Neural cell (in vitro differentiated cells): ENCODE measurements at regions not wholly inside any gene's neighbourhood (a gene's known extent, or its start where the extent isn't known, plus 50 kb on each side); places are given as distances from the start of the nearest gene placed in this dataset.

Source experiments
- H2AFZ ChIP-seq: fragments of 200-600, 300-800 bp; sonication (generic), shearing (Covaris generic); 2 replicates; pipeline ENCODE4 v1.6.0; 2014; ENCODE audit warnings: low read depth, mild to moderate bottlenecking, antibody characterized with exemption, low read length, moderate library complexity
- H3F3A ChIP-seq: fragments of 200-600 bp; shearing (Covaris generic); 2 replicates; pipeline ENCODE4 v1.6.1; 2016; ENCODE audit warnings: mild to moderate bottlenecking, moderate library complexity, mixed read lengths, antibody characterized with exemption, low read length; ENCODE audit not compliant: insufficient read depth, poor library complexity, severe bottlenecking
- H3K27ac ChIP-seq: fragments of 200-600, 300-800 bp; sonication (generic), shearing (Covaris generic); 2 replicates; pipeline ENCODE4 v1.5.1; 2014; ENCODE audit warnings: mild to moderate bottlenecking, low read length, moderate library complexity
- H3K27me3 ChIP-seq: fragments of 300-800, 200-600 bp; sonication (generic), shearing (Covaris generic); 2 replicates; pipeline ENCODE4 v1.6.0; 2014; ENCODE audit warnings: mild to moderate bottlenecking, low read depth, low read length, moderate library complexity; ENCODE audit not compliant: insufficient read depth
- H3K36me3 ChIP-seq: fragments of 300-800, 200-600 bp; sonication (generic), shearing (Covaris generic); 2 replicates; pipeline ENCODE4 v1.5.1; 2014; ENCODE audit warnings: mild to moderate bottlenecking, antibody characterized with exemption, low read length, moderate library complexity; ENCODE audit not compliant: insufficient read depth
- H3K4me2 ChIP-seq: fragments of 300-800, 200-600 bp; sonication (generic), shearing (Covaris generic); 2 replicates; pipeline ENCODE4 v1.6.0; 2014; ENCODE audit warnings: mild to moderate bottlenecking, low read length
- H3K4me3 ChIP-seq: fragments of 300-800, 200-600 bp; sonication (generic), shearing (Covaris generic); 2 replicates; pipeline ENCODE4 v1.5.1; 2014; ENCODE audit warnings: mild to moderate bottlenecking, low read length, moderate library complexity
- H3K79me2 ChIP-seq: fragments of 200-600 bp; shearing (Covaris generic); replicated peaks from 2 replicates; pipeline ENCODE4 v1.6.0; 2014; ENCODE audit warnings: mild to moderate bottlenecking, low read length, moderate library complexity; ENCODE audit not compliant: insufficient read depth
- H3K9ac ChIP-seq: fragments of 300-800, 200-600 bp; sonication (generic), shearing (Covaris generic); 2 replicates; pipeline ENCODE4 v1.6.1; 2016; ENCODE audit warnings: mild to moderate bottlenecking, low read length, mixed read lengths
- H3K9me2 ChIP-seq: fragments of 200-600 bp; shearing (Covaris generic); 2 replicates; pipeline ENCODE4 v1.6.1; 2016; ENCODE audit warnings: mild to moderate bottlenecking, low read length, mixed read lengths; ENCODE audit not compliant: insufficient read depth
- H3K9me3 ChIP-seq: fragments of 200-600, 300-800 bp; sonication (generic), shearing (Covaris generic); 2 replicates; pipeline ENCODE4 v1.6.1; 2016; ENCODE audit warnings: mild to moderate bottlenecking, mixed run types, low read length, moderate library complexity, mixed read lengths
- H4K20me1 ChIP-seq: fragments of 200-600 bp; shearing (Covaris generic); 2 replicates; pipeline ENCODE4 v1.6.1; 2016; ENCODE audit warnings: mild to moderate bottlenecking, mixed run types; ENCODE audit not compliant: insufficient read depth
- CTCF ChIP-seq: fragments of 450-650 bp; IDR thresholded peaks from 2 replicates; pipeline ENCODE4 v1.5.1; 2014; ENCODE audit warnings: antibody characterized with exemption, mild to moderate bottlenecking, moderate library complexity; ENCODE audit not compliant: poor library complexity, severe bottlenecking
- EP300 ChIP-seq: fragments of 450-650 bp; conservative IDR thresholded peaks from 2 replicates; pipeline ENCODE4 v1.6.1; 2014; ENCODE audit warnings: antibody characterized with exemption, mild to moderate bottlenecking, moderate library complexity; ENCODE audit not compliant: poor library complexity, severe bottlenecking
- EZH2 ChIP-seq: fragments of 200-600, 300-800 bp; shearing (Covaris generic), sonication (generic); IDR thresholded peaks from 2 replicates; pipeline ENCODE4 v1.6.1; 2014; ENCODE audit warnings: antibody characterized with exemption, low read length, borderline replicate concordance, mild to moderate bottlenecking; ENCODE audit not compliant: insufficient read depth, poor library complexity, severe bottlenecking
- MXI1 ChIP-seq: fragments of 450-650 bp; conservative IDR thresholded peaks from 2 replicates; pipeline ENCODE4 v1.6.1; 2014; ENCODE audit warnings: antibody characterized with exemption, mild to moderate bottlenecking; ENCODE audit not compliant: poor library complexity, severe bottlenecking
- POLR2AphosphoS5 ChIP-seq: IDR thresholded peaks from 2 replicates; pipeline ENCODE4 v1.6.1; 2012
- RAD21 ChIP-seq: fragments of 450-650 bp; conservative IDR thresholded peaks from 2 replicates; pipeline ENCODE4 v1.6.1; 2014; ENCODE audit warnings: antibody characterized with exemption, mild to moderate bottlenecking, moderate library complexity
- REST ChIP-seq: IDR thresholded peaks from 2 replicates; pipeline ENCODE4 v1.6.1; 2012; ENCODE audit warnings: borderline replicate concordance
- SMC3 ChIP-seq: fragments of 450-650 bp; conservative IDR thresholded peaks from 2 replicates; pipeline ENCODE4 v1.6.1; 2014; ENCODE audit warnings: antibody characterized with exemption, mild to moderate bottlenecking, moderate library complexity; ENCODE audit not compliant: poor library complexity
- TAF1 ChIP-seq: IDR thresholded peaks from 2 replicates; pipeline ENCODE4 v1.6.1; 2012; ENCODE audit warnings: low read depth

GRCh38 chr3:41011854-41012253 lies 187.5 kb upstream of the CTNNB1 start:
- H3K27me3 ChIP-seq, result no peaks in the 10 kb centered on the region
- no peak for TF ChIP-seq MXI1
- no peak for TF ChIP-seq CTCF
- no peak for TF ChIP-seq EZH2
- no peak for TF ChIP-seq SMC3
- no peak for TF ChIP-seq POLR2AphosphoS5
- TF ChIP-seq TAF1, result no peak
- TF ChIP-seq REST, result no peak
- no peak for TF ChIP-seq EP300
- no peak for TF ChIP-seq RAD21
- H3K79me2 ChIP-seq, result no peaks in the 10 kb centered on the region
- no peak overlapping the region for H3K27ac ChIP-seq
- H3K9me2 ChIP-seq, result no peaks in the 10 kb centered on the region
- no peaks in the 10 kb centered on the region for H3F3A ChIP-seq
- H3K4me3 ChIP-seq, result no peak overlapping the region
- H2AFZ ChIP-seq, result no peak overlapping the region
- no peak overlapping the region for H3K9ac ChIP-seq
- no peaks in the 10 kb centered on the region for H3K36me3 ChIP-seq
- no peaks in the 10 kb centered on the region for H3K9me3 ChIP-seq
- no peak overlapping the region for H3K4me2 ChIP-seq
- H4K20me1 ChIP-seq, result no peaks in the 10 kb centered on the region

GRCh38 chr3:41018855-41019254 lies 180.4 kb upstream of the CTNNB1 start:
- no peak for TF ChIP-seq REST
- no peak for TF ChIP-seq EP300
- no peak for TF ChIP-seq TAF1
- TF ChIP-seq SMC3, result no peak
- no peak for TF ChIP-seq EZH2
- no peak for TF ChIP-seq MXI1
- Histone ChIP-seq H3K27me3 (no peaks in the 10 kb centered on the region), H3K27ac (no peak overlapping the region), H3K36me3 (no peaks in the 10 kb centered on the region), H3K4me3 (no peak overlapping the region), H3F3A (no peaks in the 10 kb centered on the region), H3K9me2 (no peaks in the 10 kb centered on the region), H3K9ac (no peak overlapping the region), H4K20me1 (no peaks in the 10 kb centered on the region), H3K4me2 (no peak overlapping the region), H2AFZ (no peak overlapping the region), H3K9me3 (no peaks in the 10 kb centered on the region), H3K79me2 (no peaks in the 10 kb centered on the region)
